ENCODE measurements at regions not wholly inside any gene's neighbourhood (a gene's known extent, or its start where the extent isn't known, plus 50 kb on each side); places are given as distances from the start of the nearest gene placed in this dataset.
A peak's percentile ranks its signal among the peaks of the same experiment; 100 is the strongest.

DNA sequence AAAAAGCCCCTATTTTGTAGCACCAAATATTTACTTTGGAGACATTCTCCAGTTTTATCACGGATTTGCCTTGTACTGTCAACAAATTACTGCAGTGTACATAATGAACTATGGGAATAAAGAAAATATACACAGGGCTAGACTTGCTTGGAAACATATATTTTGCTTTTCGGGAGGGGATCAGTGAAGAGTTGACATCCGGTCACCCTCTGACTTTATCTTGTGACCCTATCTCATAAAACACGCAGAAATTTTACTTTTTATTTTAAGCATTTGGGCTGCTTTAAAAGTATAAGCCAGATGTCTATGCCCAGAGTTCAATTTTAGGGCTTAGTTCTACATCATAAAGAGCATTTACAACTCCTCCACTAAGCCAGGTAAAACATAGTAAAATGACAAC, 630.7 kb downstream of the TOX3 start:
- DNase-seq (ENCODE audit: low read depth, low spot score), result no peak

DNA sequence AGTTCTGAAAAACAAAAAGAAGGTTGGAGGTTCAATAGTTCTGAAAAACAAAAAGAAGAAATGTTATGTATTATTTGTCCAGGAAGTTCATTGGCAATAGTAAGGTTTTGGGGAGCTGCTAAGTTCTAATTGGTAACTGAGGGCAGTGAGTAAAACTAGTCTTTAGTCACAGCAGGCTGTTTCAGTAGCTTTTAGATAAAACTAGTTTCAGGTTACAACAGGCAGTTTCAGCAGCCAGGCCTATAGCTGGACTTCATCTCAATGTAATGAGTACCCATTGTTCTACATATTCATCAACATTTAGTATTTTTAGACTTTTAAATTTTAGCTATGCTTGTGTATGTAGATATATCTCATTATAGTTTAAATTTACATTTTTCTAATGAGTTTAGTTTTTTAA, 639.3 kb downstream of the TOX3 start:
- no peak for DNase-seq (ENCODE audit: low read depth, low spot score)

DNA sequence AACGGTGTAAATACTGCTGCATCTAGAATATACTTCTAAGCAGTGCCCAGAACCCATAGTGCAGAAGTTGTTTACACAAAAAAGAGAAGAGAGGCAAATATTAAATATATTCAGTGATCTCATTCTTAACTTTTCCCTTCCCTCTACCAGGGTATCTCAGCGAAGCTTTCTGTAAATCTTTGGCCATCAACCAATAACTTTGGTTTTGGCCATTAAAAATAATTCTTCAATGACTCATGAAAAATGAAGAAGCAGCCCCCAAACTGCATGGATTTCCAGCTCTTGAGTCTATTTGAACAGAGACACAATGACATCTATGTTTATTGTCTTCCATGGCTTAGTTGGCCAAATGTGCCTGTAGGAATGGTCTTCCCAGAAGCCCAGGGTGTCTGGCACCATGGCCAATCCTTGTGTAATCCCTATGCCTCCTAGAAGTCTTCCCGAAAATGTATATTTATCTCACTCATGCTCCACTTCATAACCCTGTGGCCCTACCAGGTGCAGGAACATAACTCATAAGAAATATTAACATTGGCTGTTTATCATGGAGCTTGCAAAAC, 646.6 kb downstream of the TOX3 start:
- DNase-seq (ENCODE audit: low read depth, low spot score), result no peak

DNA sequence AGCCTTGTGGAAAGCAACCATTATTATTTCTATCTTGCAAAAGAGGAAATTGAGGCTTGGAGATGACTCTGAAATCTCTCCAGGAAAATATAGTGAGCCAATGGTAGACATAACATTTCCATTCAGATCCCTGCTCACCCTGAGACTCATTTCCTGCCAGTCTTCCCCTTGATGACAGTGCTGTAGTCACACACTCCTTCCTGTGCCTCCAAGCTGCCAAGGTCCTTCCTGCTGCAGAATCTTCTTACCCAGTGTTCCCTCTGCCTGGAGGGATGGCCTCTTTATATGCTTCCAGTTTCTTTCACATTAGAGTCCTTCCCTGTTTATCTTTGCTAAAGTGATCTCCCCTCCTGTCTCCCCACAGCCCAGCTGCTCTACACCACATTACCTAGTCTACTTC, 648.1 kb downstream of the TOX3 start:
- DNase-seq (ENCODE audit: low read depth, low spot score), result no peak

DNA sequence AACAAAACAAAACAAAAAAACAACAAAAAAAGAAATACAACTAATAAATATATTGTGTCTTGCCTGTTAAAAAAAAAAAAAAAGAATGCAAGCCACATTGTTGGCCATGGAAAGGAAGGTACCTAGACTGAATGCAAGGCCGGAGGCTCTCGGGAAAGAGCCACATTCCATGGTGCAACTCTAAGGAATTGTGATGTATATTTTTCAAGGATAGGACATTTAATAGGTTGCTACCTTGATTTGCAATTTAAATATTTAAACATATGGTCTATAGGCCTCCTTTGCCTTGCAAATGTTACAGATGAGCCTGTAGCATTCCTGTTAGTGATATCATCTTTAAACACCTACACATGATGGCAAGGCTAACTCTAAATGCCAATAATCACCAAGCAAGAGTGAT, 650.9 kb downstream of the TOX3 start:
- no peak for DNase-seq (ENCODE audit: low read depth, low spot score)

DNA sequence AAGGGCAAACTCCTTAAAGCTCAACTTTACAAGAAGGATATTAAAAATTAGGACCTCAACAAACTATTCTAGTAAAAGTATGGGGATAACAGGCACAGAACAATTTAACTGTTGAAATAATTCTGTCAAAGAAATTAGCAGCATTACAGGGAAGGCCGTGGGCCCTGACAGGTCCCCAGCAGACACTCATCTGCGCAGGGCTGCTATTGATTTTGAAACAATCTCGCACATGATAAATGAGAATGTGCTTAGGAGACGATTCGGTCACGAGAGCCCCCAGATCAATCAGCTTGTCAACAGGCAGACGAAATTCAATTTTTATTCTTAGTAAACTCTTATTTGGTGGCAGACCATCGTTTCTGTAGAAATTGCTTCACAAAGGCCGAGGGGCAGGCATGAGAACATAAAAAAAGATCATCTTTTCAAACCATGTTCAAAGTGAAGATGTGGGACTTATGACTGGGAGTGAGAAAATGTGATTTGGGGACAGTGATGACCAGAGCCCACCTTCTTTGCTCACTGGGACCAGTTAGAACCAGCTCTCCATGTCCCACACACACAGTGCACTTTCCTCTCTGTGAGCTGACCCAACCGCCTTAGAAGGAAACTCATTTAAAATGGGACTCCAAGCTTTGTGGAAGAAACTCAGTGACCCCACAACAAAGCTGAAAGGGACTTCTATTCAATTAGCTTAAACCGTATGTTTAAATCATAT, 654.5 kb downstream of the TOX3 start:
- DNase-seq (ENCODE audit: low read depth, low spot score), result no peak

DNA sequence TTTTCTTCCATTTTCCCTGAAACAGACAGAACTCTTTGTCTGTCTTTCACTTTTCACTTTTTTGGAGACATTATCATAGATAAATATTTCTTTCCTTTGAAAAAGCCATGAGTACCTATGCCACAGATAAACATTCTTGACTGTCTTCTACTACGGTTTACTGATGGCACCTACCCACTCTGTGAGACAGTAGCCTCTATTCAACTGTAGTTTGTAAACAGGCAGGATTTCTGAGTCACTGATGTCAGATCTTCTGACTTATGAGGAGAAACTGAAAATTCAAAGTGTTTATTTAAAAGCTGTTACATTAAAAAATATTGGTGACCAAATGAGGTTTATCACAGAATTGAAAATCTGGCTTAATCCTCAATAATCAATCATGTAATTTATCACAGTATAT, 658.4 kb downstream of the TOX3 start:
- no peak for DNase-seq (ENCODE audit: low read depth, low spot score)

DNA sequence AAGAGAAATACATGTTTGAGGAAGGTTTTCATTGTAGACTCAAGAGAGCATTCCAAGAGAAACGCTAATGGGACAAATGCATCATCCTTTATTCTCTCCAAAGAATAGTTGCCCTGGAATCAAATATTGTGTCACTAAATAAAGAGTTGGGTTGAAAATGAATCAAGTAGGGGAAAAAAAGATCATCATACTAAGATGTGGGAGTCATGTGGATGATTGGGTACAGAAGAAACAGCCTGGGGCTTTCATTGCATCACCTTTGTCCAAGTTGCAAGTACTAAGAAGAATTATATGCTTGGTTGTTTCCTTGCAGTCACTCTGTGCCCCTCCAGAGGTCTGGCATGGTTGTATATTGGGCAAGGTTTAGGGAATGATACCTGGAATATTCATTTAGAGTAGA, 658.9 kb downstream of the TOX3 start:
- no peak for DNase-seq (ENCODE audit: low read depth, low spot score)

DNA sequence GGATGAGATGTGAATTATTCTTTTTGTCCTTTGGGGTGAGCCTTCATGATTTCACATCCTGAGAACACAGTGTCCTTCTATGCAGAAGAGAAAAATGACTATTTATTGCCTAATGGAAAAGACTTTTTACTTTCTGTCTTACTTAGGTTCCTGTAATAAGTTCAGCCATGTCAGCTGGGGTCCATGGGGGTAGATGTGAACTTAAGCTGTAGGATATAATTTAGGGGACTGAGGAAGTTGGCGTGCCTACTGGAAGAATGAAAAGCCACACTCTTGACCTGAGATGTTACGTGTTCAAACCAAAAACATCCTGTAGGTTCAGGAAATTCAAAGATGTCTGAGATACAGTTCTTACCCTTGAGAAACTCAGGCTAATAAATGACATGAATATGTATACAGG, 660.5 kb downstream of the TOX3 start:
- DNase-seq (ENCODE audit: low read depth, low spot score), result no peak

DNA sequence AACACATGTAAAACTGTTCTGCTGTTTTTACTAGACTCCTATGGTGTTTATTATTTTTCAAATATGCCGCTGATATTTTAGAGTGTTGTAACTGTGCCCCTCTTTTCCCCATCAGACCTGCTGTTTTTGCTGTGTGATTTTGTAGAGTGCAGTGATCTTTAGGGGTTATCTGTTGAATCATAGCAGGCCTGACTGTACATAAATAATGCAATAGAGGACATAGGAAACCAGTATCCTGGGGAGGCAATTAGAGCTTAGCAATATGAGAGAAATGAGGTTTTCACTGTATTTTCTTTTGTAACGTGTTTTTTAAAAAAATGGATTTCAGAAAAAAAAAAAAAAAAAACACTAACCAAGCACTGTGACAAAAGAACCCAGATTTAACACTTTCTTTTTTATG, 662.2 kb downstream of the TOX3 start:
- no peak for DNase-seq (ENCODE audit: low read depth, low spot score)

DNA sequence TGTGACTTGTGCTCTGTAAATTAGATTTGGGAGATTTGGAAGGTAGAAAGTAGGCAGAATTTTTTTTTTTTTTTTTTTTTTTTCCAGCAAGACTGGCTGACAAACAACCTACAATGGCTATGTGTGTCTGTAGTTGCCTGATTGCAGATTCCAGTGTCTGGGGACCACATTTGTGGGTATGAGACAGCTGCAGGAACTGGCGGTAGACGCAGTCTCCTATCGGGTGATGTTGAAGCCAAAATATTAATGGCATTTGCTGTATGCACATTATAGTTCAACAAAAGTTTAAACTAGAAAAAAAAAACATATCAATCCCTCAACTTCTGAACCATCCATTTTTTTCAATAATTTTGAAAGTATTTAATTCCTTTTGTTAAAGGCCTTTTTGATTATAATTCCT, 665.2 kb downstream of the TOX3 start:
- DNase-seq (ENCODE audit: low read depth, low spot score), result no peak

DNA sequence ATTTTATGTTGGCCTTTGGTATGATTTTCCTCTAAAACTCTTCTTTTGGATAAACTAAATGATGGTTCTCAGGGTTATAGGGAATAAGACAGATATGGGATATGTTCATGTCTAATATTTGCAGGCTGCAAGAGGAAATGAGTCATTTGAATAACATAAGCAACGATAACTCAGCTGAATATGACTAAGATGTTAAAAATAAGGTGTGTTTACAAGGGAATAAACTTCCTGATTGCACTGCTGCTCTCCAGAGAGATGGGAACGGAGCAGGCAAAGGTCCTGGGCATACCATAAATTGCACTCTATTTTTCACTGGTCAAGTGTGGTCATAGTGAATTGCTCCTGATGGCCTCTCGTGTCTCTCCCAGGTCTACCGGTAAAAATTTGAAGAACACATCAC, 666.2 kb downstream of the TOX3 start:
- DNase-seq (ENCODE audit: low read depth, low spot score), result peak; percentile 39

DNA sequence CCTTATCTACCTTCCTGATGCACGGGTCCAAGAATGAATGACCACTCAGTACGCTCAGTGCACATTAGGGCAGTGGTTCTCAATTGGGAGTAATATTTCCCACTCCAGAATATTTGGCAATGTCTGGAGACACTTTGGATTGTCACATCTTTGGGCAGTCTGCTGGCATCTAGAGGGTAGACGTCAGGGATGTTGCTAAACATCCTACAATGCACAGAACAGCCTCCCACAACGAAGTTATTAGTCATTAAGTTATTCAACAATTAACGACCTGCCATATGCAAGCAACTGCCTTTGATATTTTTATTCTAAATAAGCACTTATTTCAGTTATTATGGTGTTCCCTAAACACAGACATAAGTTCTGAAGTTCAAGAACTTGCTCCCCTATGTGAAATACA, 669.3 kb downstream of the TOX3 start:
- no peak for DNase-seq (ENCODE audit: low read depth, low spot score)

DNA sequence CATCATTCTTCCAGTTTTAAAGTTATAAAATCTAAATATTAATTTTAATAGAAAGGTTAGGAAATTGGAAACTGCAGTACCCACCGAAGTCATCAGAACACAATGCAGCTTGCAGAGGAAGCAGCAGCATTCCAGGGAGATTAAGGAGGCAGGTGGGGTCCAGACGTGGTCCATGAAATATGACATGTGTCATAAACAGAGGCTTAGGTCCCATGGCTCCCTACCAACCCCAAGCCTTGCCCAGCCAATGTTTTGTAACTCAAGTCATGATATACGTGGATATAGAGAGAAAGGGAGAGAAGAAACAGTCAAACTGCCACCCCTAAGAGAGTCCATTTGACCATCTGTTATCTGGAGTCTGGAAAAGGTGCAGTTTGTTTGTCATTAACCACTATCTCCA, 670.0 kb downstream of the TOX3 start:
- DNase-seq (ENCODE audit: low read depth, low spot score), result no peak

DNA sequence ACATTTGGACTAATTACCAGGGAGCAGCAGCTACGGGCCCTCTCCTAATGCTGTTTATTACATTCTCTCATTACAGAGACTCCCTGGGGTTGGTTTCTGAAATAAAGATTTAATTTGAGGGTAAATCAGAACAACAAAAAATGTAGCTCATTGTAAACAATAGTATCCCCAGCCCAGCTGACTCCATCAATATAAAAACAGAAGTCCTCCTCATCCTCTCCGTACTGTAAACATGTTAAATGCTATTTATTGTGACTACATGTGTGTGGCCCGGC, 670.4 kb downstream of the TOX3 start:
- DNase-seq (ENCODE audit: low read depth, low spot score), result no peak

DNA sequence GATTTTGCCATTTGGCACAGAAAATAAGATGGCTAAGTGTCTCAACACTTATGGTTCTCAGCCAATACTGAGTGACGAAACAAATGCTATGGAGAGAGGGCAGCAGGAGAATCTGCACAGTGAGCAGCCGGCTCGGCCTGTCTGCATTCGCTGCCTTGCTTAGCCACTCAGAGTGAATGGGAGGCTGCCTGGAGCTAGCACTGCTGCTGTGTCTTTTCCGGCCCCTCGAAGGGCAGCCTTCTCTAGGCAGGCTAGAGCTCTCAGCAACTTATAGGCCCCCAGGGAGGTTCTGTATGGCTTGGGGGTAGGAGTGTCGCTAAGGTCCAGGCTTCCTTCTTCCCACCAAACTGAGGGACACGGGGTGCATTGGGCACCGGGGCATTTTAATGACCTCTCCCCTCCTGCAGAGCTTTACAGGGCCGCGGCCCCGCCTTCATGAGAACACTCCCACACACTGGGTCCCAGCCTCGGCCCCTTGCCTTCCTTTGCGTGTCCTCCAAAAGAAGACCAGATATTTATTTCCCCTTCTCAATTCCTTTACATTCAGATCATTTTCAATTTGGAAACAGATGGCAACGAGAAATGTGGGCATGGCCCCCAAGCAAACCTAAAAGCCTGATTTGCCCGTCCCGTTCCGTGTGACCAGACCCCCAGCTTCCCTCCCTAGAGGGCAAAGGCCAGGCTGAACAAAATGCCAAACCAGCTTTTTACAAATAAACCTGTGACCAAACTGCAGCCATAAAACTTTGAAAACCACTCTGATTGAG, 670.9 kb downstream of the TOX3 start:
- DNase-seq (ENCODE audit: low read depth, low spot score), result no peak

DNA sequence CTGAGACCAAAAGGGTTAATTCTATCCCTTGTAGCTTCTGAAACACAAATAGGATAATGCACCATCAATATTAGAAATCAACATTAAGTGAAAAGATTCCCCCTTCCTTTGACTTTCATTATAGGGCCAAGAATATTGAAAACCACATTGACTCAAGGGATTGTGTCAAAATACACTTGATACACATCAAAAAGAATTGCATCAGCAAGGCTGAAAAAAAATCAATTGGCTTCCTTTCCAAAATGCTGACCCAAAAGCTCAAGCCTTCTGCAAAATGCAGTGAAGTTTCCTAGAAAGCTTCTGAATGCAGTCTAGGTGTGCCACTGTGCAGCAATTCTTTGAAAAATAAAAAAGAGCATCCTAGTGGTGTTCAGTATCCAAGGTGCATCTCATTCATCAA, 674.4 kb downstream of the TOX3 start:
- DNase-seq (ENCODE audit: low read depth, low spot score), result no peak

DNA sequence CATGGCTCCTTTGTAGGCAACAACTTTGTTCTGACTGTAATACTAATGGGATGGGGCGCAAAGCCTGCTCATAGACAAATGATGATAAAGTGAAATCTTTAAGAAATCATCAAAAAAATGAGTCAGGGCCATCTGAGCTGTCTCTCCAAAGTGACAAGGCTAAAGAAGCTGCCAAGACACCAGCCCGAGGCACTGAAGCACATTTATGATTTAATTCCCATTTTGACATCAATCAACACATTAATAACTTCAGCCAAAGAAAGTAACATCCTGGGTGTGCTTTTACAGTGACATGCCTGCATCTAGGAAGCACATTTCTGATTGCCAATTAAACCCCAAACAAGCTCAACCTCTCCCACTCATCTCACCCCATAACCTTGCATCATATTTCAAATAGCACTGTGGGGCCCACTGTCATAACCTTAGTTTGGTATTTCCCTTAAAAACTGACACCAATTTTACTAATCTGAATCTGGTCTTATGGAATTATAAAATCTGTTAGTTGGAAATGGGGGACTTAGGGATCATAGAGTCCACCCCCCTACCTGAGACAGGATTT, 676.6 kb downstream of the TOX3 start:
- no peak for DNase-seq (ENCODE audit: low read depth, low spot score)

DNA sequence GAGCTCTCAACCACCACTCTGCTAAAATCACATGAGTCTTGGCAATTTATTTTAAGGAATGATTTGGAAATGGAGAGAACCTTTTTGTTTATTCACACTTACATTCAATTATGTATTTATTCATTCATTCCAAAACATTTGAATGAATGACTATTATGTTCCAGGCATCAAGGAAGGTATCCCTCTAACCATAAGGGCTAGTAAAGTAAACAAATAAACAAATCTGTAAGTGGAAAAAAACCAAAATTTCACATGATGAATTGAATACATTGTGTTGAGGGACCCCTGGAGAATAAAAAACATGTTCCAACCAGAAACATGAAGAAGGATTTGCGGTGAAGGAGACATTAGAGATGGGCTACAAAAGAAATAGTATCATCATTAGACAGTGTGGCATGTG, 677.8 kb downstream of the TOX3 start:
- no peak for DNase-seq (ENCODE audit: low read depth, low spot score)

DNA sequence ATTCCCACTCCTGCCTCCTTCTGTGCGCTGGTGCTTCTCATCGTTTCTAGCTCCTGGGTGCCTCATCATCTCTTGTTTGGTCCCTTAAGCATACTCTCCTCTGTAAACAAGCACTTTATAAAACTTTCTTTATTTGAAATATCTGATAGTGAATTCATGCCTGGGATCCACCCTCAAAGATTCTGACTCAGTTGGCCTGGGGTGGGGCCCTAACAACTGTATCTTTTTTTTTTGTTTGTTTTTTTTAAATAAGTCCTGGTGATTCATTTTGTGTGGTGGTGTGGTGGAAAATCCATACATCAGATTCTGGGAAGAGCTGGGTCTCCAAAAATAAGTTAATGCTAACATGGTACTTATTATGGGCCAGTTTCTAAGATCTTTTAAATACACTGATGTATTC, 678.3 kb downstream of the TOX3 start:
- DNase-seq (ENCODE audit: low read depth, low spot score), result no peak

DNA sequence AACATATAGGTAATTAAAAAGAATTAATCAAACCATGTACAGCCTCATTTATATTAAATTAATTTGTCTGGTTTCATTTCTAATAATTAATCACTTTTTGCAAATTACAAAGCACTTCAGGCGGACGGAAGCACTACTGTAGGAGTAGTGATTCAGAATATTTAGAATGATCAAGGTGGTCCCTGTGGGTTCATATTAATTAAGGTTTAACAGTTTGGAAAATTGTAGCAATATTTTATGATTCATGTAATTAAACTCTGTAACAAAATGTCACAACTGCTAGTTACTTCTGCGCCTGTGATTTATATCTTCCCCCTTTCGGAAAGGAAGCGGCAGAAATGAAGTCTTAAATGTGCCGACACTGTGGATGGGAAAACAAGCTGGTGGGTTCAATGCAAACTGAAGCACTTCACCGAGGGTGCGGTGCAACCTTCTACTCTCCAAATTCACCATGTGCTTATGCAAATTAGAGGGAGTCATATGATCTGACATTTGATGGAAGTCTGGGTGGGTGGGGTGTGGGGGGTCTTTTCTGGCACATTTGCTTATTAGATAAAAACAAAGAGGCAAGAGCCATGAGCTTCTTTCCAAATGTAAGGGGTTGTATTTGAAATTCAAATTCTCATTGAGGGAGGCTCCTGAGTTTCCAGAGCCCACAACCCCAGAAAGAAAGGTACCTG, 679.4 kb downstream of the TOX3 start:
- no peak for DNase-seq (ENCODE audit: low read depth, low spot score)

DNA sequence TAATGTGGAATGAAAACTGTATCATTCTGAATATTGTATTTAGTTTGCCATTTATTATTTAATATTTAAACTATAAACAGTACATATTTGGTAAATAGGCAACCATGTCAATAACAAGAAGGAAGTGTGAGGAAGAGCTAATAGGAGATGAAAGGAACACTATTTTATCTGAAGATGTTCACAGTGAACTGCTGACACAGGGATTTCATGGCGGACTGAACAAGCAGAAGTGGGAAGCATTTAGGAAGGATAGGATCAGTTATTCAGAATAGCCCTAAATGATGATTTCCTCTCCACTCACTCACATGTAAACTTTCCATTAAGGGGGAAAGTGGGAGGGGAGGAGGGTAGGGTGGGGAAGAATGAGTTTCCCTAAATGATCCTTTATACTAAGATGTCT, 682.4 kb downstream of the TOX3 start:
- DNase-seq (ENCODE audit: low read depth, low spot score), result no peak
